WTC11 (cell line): ENCODE measurements at regions not wholly inside any gene's neighbourhood (a gene's known extent, or its start where the extent isn't known, plus 50 kb on each side); places are given as distances from the start of the nearest gene placed in this dataset.
"Not testable (repeated sequence)": the region's sequence is repeated elsewhere in the genome, so short reads cannot be mapped to it uniquely, and the experiment has no call there.

Source experiments
- CBFB ChIP-seq: sonication (generic); formaldehyde crosslinking; IDR thresholded peaks from 2 replicates; pipeline ENCODE4 v1.8.1; 2022; ENCODE audit warnings: mild to moderate bottlenecking, low read depth, missing genetic modification reagents
- CTCF ChIP-seq: fragments of 200-600 bp; IDR thresholded peaks from 2 replicates; pipeline ENCODE4 v1.8.0; 2022; ENCODE audit warnings: antibody characterized with exemption

GRCh38 chr1:218935408-218935807 is 238.3 kb upstream of the LYPLAL1 start:
- TF ChIP-seq CTCF; CBFB (CRISPR knock-in tag): not testable (repeated sequence)
